ENCODE measurements at regions not wholly inside any gene's neighbourhood (a gene's known extent, or its start where the extent isn't known, plus 50 kb on each side); places are given as distances from the start of the nearest gene placed in this dataset.

DNA sequence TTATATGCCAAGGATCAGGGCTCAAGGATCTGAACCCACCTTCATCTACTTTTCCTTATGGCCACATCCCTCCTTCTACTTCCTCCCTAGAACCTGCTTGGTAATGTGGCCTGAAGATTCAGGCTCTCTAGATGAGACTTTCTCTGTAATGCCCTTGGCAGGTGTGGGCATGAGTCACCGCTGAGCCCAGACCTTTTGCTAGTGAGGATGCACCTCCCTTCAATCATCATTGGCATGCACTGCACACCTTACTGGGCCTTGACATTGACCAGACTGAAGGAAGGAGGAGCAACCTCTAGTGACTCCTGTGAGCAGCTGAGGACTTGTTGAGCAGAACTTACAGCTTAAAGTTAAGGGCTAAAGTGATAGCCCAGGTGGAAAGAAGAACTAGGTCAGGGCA, 405.3 kb downstream of the MAFB start:
- Histone ChIP-seq H3K9me3 (ENCODE audit: control insufficient read depth, insufficient read depth, low read depth, low read length) (no peaks in the 10 kb centered on the region), H3K27ac (ENCODE audit: extremely low read depth, low read depth, low read length) (no peak overlapping the region), H3K4me1 (ENCODE audit: control insufficient read depth, insufficient read depth, low read length) (no peaks in the 10 kb centered on the region), H3K4me3 (ENCODE audit: low read depth, low read length) (no peak overlapping the region), H3K36me3 (ENCODE audit: control insufficient read depth in 2 of 2, insufficient read depth in 1 of 2, low read length in 2 of 2) (no peaks in the 10 kb centered on the region)
- TF ChIP-seq GFI1B (tag by site-specific recombination; IDR thresholded peaks at IDR 0.05): no peak
- TF ChIP-seq ZNF174 (tag by site-specific recombination; IDR thresholded peaks at IDR 0.05): no peak
- TF ChIP-seq GLIS1 (tag by site-specific recombination; IDR thresholded peaks at IDR 0.05): no peak
- TF ChIP-seq ZNF366 (tag by site-specific recombination; conservative IDR thresholded peaks at IDR 0.05): no peak
- TF ChIP-seq ZNF558 (tag by site-specific recombination; IDR thresholded peaks at IDR 0.05): no peak
- POLR2A ChIA-PET: no interaction called here
- CTCF ChIA-PET: interaction anchor here (0.7 to 1.2 kb wide), 2 partner anchors 15 to 103 kb away, joined by 4 to 5 read pairs; no protein-coding TSS in a partner anchor

DNA sequence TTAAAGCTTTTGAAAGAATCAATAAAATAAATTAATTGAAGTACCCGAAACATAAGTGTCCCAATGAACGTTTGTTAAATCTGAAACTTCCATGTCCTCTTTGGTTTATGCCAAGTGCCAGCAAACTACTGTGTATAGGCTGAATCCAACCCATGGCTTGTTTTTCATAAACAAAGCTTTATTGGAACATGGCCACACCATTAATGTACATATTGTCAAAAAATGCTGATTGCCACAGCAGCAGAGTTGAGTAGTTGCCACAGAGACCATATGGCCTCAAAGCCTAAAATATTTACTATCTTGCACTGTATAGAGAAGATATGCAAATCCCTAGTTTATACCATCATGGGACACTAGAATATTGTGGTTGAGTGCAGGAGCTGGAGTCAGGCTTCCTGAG, 406.1 kb downstream of the MAFB start:
- TF ChIP-seq PRDM10 (tag by site-specific recombination; IDR thresholded peaks at IDR 0.05) (no peak), KLF9 (tag by site-specific recombination; IDR thresholded peaks at IDR 0.05; ENCODE audit: low read depth) (no peak), ZNF16 (tag by site-specific recombination; IDR thresholded peaks at IDR 0.05; ENCODE audit: low read depth) (no peak), ZNF184 (tag by site-specific recombination; IDR thresholded peaks at IDR 0.05) (no peak), ZNF274 (IDR thresholded peaks at IDR 0.05; ENCODE audit: low read length) (no peak), ZNF274 (tag by site-specific recombination; IDR thresholded peaks at IDR 0.05; ENCODE audit: borderline replicate concordance) (no peak), RBAK (tag by site-specific recombination; IDR thresholded peaks at IDR 0.05) (no peak), BCL11B (tag by site-specific recombination; IDR thresholded peaks at IDR 0.05; ENCODE audit: low read depth) (no peak), PRDM1 (tag by site-specific recombination; IDR thresholded peaks at IDR 0.05) (no peak), ZNF518A (tag by site-specific recombination; conservative IDR thresholded peaks at IDR 0.05; ENCODE audit: low read depth) (no peak), GLI2 (tag by site-specific recombination; IDR thresholded peaks at IDR 0.05; ENCODE audit: borderline replicate concordance, low read depth) (no peak)
- Histone ChIP-seq H3K4me3 (ENCODE audit: low read depth, low read length) (no peak overlapping the region), H3K36me3 (ENCODE audit: control insufficient read depth in 2 of 2, insufficient read depth in 1 of 2, low read length in 2 of 2) (no peaks in the 10 kb centered on the region), H3K9me3 (ENCODE audit: control insufficient read depth, insufficient read depth, low read depth, low read length) (no peaks in the 10 kb centered on the region), H3K4me1 (ENCODE audit: control insufficient read depth, insufficient read depth, low read length) (no peaks in the 10 kb centered on the region), H3K27ac (ENCODE audit: extremely low read depth, low read depth, low read length) (no peak overlapping the region)
- ChIA-PET POLR2A (no interaction called here), CTCF (interaction anchor here (1.2 kb wide), 1 partner anchor 16 kb away, joined by 4 read pairs; no protein-coding TSS in a partner anchor)

Data from HEK293 (cell line).